Smooth muscle cell (in vitro differentiated cells): ENCODE measurements at regions not wholly inside any gene's neighbourhood (a gene's known extent, or its start where the extent isn't known, plus 50 kb on each side); places are given as distances from the start of the nearest gene placed in this dataset.

Experiments used
- DNase-seq: peaks from one replicate; lab custom pipeline; 2025; ENCODE audit not compliant: unreplicated experiment; lab: John Stamatoyannopoulos, UW
- H2AFZ ChIP-seq: fragments of 200-600 bp; sonication (generic); 2 replicates; pipeline ENCODE4 v1.6.0; 2016; ENCODE audit warnings: antibody characterized with exemption, low read depth, mild to moderate bottlenecking
- H3F3A ChIP-seq: fragments of 200-600 bp; sonication (generic); 2 replicates; pipeline ENCODE4 v1.6.0; 2017; ENCODE audit warnings: antibody characterized with exemption, low read depth
- H3K27ac ChIP-seq: fragments of 200-600 bp; sonication (generic); 2 replicates; pipeline ENCODE4 v1.5.1; 2016; ENCODE audit warnings: low read depth, mild to moderate bottlenecking
- H3K27me3 ChIP-seq: fragments of 200-600 bp; sonication (generic); 2 replicates; pipeline ENCODE4 v1.6.1; 2016; ENCODE audit warnings: low read depth, mild to moderate bottlenecking
- H3K36me3 ChIP-seq: fragments of 200-600 bp; sonication (generic); 2 replicates; pipeline ENCODE4 v1.5.1; 2016; ENCODE audit warnings: low read depth
- H3K4me1 ChIP-seq: fragments of 200-600 bp; sonication (generic); 2 replicates; pipeline ENCODE4 v1.5.1; 2016; ENCODE audit warnings: low read depth
- H3K4me2 ChIP-seq: fragments of 200-600 bp; sonication (generic); 2 replicates; pipeline ENCODE4 v1.6.0; 2016; ENCODE audit warnings: mild to moderate bottlenecking
- H3K4me3 ChIP-seq: fragments of 200-600 bp; sonication (generic); 2 replicates; pipeline ENCODE4 v1.5.1; 2016; ENCODE audit warnings: mild to moderate bottlenecking
- H3K79me2 ChIP-seq: fragments of 200-600 bp; sonication (generic); 2 replicates; pipeline ENCODE4 v1.6.0; 2016; ENCODE audit warnings: low read depth, mild to moderate bottlenecking
- H3K9ac ChIP-seq: fragments of 200-600 bp; sonication (generic); 2 replicates; pipeline ENCODE4 v1.6.0; 2016; ENCODE audit warnings: low read depth
- H3K9me3 ChIP-seq: fragments of 200-600 bp; sonication (generic); replicated peaks from 2 replicates; pipeline ENCODE4 v1.5.1; 2016; ENCODE audit warnings: low read depth
- H4K20me1 ChIP-seq: fragments of 200-600 bp; sonication (generic); 2 replicates; pipeline ENCODE4 v1.6.0; 2016; ENCODE audit warnings: low read depth
- CTCF ChIP-seq: fragments of 200-600 bp; sonication (generic); IDR thresholded peaks from 2 replicates; pipeline ENCODE4 v1.5.1; 2017; ENCODE audit warnings: borderline replicate concordance, mild to moderate bottlenecking, antibody characterized with exemption; ENCODE audit not compliant: insufficient read depth, poor library complexity, severe bottlenecking
- WGBS: methylation state at CpG from one replicate; pipeline ENCODE4 v1.1.7; 2016; ENCODE audit warnings: low lambda C conversion rate; 5-methylcytosine and 5-hydroxymethylcytosine counted together

GRCh38 chr2:17442334-17442733 lies 75.9 kb downstream of the RAD51AP2 start:
- no peaks in the 10 kb centered on the region for H4K20me1 ChIP-seq
- H3K4me3 ChIP-seq, result no peak overlapping the region
- no peaks in the 10 kb centered on the region for H3K4me1 ChIP-seq
- H3F3A ChIP-seq, result no peaks in the 10 kb centered on the region
- H3K9me3 ChIP-seq, result no peaks in the 10 kb centered on the region
- no peak overlapping the region for H3K9ac ChIP-seq
- no peak overlapping the region for H3K27ac ChIP-seq
- H3K36me3 ChIP-seq, result no peaks in the 10 kb centered on the region
- no peaks in the 10 kb centered on the region for H3K27me3 ChIP-seq
- H3K4me2 ChIP-seq, result peak overlapping the region; percentile 42
- no peak for DNase-seq
- TF ChIP-seq CTCF, result no peak
- WGBS, result 54% methylated on average over 2 of the region's 2 CpGs
- H3K79me2 ChIP-seq, result no peaks in the 10 kb centered on the region
- no peak overlapping the region for H2AFZ ChIP-seq

- Histone ChIP-seq H3K4me1 (no peaks in the 10 kb centered on the region), H3K4me2 (peak overlapping the region; percentile 42), H3K27me3 (no peaks in the 10 kb centered on the region), H3K79me2 (no peaks in the 10 kb centered on the region), H3K9ac (no peak overlapping the region), H3F3A (no peaks in the 10 kb centered on the region), H3K9me3 (no peaks in the 10 kb centered on the region), H3K4me3 (no peak overlapping the region), H4K20me1 (no peaks in the 10 kb centered on the region), H2AFZ (peak overlapping the region; percentile 10), H3K27ac (no peak overlapping the region), H3K36me3 (no peaks in the 10 kb centered on the region)
- TF ChIP-seq CTCF, result no peak
- WGBS, result 43% methylated on average over 9 of the region's 9 CpGs
- DNase-seq, result no peak
Observed at GRCh38 chr2:17441790-17442189, 76.5 kb downstream of the RAD51AP2 start.

- Histone ChIP-seq H3K4me2 (peak overlapping the region; percentile 42), H3K4me3 (no peak overlapping the region)
Observed at GRCh38 chr2:17441055-17441771, 77.0 kb downstream of the RAD51AP2 start.

More at GRCh38 chr2:17441055-17441771, 77.0 kb downstream of the RAD51AP2 start:
- DNase-seq, result no peak
- Histone ChIP-seq H3K36me3 (no peaks in the 10 kb centered on the region), H3K9me3 (no peaks in the 10 kb centered on the region), H3K79me2 (no peaks in the 10 kb centered on the region), H4K20me1 (no peaks in the 10 kb centered on the region), H3K27me3 (no peaks in the 10 kb centered on the region), H3K9ac (no peak overlapping the region), H3K27ac (no peak overlapping the region), H2AFZ (peak overlapping the region; percentile 10), H3K4me1 (no peaks in the 10 kb centered on the region), H3F3A (no peaks in the 10 kb centered on the region)
- WGBS, result 86% methylated on average over 4 of the region's 4 CpGs
- TF ChIP-seq CTCF, result no peak
